Thymus (tissue), 11 donors: ENCODE measurements at regions not wholly inside any gene's neighbourhood (a gene's known extent, or its start where the extent isn't known, plus 50 kb on each side); places are given as distances from the start of the nearest gene placed in this dataset.
"Not testable (repeated sequence)": the region's sequence is repeated elsewhere in the genome, so short reads cannot be mapped to it uniquely, and the experiment has no call there.

Experiments used
- DNase-seq, 9 donors: peaks; one replicate each; pipeline ENCODE4 v3.0.0-alpha.2; 2013; ENCODE audit warnings: low spot score in 9 of 9, low read depth in 6 of 9, missing footprints in 1 of 9
- H3K27ac ChIP-seq, 2 donors: one replicate each; pipeline ENCODE4 v1.5.1; 2013; ENCODE audit warnings: control low read depth in 1 of 2, low read depth in 1 of 2, low read length in 1 of 2, mild to moderate bottlenecking in 1 of 2, moderate library complexity in 1 of 2
- H3K27me3 ChIP-seq, 2 donors: one replicate each; pipeline ENCODE4 v1.5.1; 2013; ENCODE audit warnings: low read length in 1 of 2; ENCODE audit not compliant: control insufficient read depth in 2 of 2, insufficient read depth in 1 of 2
- H3K36me3 ChIP-seq, 2 donors: one replicate each; pipeline ENCODE4 v1.5.1; 2013; ENCODE audit warnings: low read length in 1 of 2, mild to moderate bottlenecking in 1 of 2, moderate library complexity in 1 of 2; ENCODE audit not compliant: control insufficient read depth in 2 of 2, insufficient read depth in 2 of 2
- H3K4me1 ChIP-seq, 2 donors: one replicate each; pipeline ENCODE4 v1.5.1; 2013; ENCODE audit warnings: low read length in 2 of 2; ENCODE audit not compliant: control insufficient read depth in 2 of 2, insufficient read depth in 2 of 2
- H3K4me3 ChIP-seq, 2 donors: one replicate each; pipeline ENCODE4 v1.5.1; 2013; ENCODE audit warnings: low read length in 2 of 2, control low read depth in 1 of 2, mild to moderate bottlenecking in 1 of 2
- H3K9me3 ChIP-seq, 2 donors: one replicate each; pipeline ENCODE4 v1.5.1; 2013; ENCODE audit warnings: low read length in 1 of 2, mild to moderate bottlenecking in 1 of 2; ENCODE audit not compliant: control insufficient read depth in 2 of 2, insufficient read depth in 1 of 2
- WGBS: extraction: QIAGEN DNeasy Blood & Tissue Kit; methylation state at CpG from one replicate; pipeline ENCODE4 v1.1.7; 2013; 5-methylcytosine and 5-hydroxymethylcytosine counted together
- donor health status: healthy.

DNA sequence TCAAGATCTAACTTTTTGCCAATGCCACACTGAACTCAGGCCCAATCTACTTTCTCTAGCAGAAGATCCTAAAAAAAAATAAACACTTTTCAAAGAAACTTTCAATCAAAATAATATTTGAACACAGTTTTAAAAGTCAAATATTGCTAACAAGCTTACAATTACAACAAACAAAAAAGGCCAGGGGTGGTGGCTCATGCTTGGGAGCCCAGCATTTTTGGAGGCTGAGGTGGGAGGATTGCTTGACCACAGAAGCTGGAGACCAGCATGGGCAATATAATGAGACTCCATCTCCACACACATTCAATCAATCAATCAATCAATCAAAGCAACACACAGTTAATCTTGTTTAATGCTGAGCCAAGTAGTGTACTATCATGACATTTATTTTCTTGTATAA is 149.2 kb downstream of the CYP26A1 start:
- no peak overlapping the region for H3K27ac ChIP-seq
- H3K4me1 ChIP-seq = no peaks in the 10 kb centered on the region
- H3K9me3 ChIP-seq = no peaks in the 10 kb centered on the region
- no peak overlapping the region for H3K4me3 ChIP-seq
- no peak for DNase-seq
- H3K36me3 ChIP-seq = no peaks in the 10 kb centered on the region
- H3K27me3 ChIP-seq = no peaks in the 10 kb centered on the region

- no peak overlapping the region for H3K4me3 ChIP-seq
- no peak for DNase-seq
- H3K4me1 ChIP-seq = no peaks in the 10 kb centered on the region
- 92% methylated on average over 3 of the region's 3 CpGs for WGBS
- no peaks in the 10 kb centered on the region for H3K9me3 ChIP-seq
- no peaks in the 10 kb centered on the region for H3K36me3 ChIP-seq
- no peak overlapping the region for H3K27ac ChIP-seq
- no peaks in the 10 kb centered on the region for H3K27me3 ChIP-seq
Measured at GRCh38 chr10:93223336-93223735, 149.6 kb downstream of the CYP26A1 start.

DNA sequence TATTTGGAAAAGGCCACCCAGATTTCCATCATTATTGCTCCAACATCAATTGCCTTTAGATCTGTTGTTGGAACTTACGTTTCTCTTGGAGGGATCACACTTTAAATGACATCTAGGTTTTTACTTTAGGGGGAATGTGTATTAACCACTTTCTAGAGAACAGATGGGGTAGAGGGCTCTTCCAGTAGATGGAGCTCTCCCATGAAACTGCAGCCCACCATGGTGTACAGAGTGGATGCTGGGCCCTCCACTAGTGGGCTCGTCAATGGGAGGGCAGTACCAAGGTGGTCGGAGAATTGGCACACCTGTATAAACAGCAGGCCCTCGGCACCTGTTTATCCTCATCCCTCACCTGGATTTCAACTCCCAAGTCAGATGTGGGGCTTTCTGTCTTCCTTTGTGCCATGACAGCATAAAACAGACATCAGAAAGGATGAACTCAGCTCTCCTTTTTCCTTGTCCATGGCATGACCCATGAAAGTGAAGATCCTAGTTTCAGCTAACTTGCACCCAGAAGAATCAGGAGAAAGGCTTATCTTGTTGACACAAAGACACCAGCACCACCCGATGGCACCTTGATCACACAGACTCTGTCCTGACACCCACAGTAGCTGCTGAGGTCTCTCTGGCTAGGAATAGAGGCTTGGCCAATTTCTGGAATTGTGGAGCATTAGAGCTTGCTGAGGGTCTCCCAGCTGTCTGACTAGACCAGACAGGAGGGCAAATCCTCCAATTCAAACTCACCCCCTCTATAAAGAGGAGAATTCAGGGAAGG is 150.5 kb downstream of the CYP26A1 start:
- 96% methylated on average over 5 of the region's 5 CpGs for WGBS
- no peak for DNase-seq

GRCh38 chr10:93225938-93226337 is 152.2 kb downstream of the CYP26A1 start:
- DNase-seq = no peak
- no peaks in the 10 kb centered on the region for H3K9me3 ChIP-seq
- H3K4me1 ChIP-seq = no peaks in the 10 kb centered on the region
- H3K36me3 ChIP-seq = no peaks in the 10 kb centered on the region
- H3K27me3 ChIP-seq = no peaks in the 10 kb centered on the region
- no peak overlapping the region for H3K27ac ChIP-seq
- no peak overlapping the region for H3K4me3 ChIP-seq
- WGBS = 77% methylated on average over 6 of the region's 6 CpGs

More for the DNA sequence above, 150.5 kb downstream of the CYP26A1 start:
- no peaks in the 10 kb centered on the region for H3K9me3 ChIP-seq
- H3K27me3 ChIP-seq = no peaks in the 10 kb centered on the region
- H3K36me3 ChIP-seq = no peaks in the 10 kb centered on the region
- H3K4me1 ChIP-seq = no peaks in the 10 kb centered on the region
- no peak overlapping the region for H3K4me3 ChIP-seq
- H3K27ac ChIP-seq = no peak overlapping the region

GRCh38 chr10:93226619-93227018 is 152.9 kb downstream of the CYP26A1 start:
- 97% methylated on average over 2 of the region's 2 CpGs for WGBS
- H3K4me3 ChIP-seq = no peak overlapping the region
- no peak overlapping the region for H3K27ac ChIP-seq
- no peaks in the 10 kb centered on the region for H3K4me1 ChIP-seq
- no peak for DNase-seq
- no peaks in the 10 kb centered on the region for H3K27me3 ChIP-seq
- no peaks in the 10 kb centered on the region for H3K9me3 ChIP-seq
- H3K36me3 ChIP-seq = no peaks in the 10 kb centered on the region

DNA sequence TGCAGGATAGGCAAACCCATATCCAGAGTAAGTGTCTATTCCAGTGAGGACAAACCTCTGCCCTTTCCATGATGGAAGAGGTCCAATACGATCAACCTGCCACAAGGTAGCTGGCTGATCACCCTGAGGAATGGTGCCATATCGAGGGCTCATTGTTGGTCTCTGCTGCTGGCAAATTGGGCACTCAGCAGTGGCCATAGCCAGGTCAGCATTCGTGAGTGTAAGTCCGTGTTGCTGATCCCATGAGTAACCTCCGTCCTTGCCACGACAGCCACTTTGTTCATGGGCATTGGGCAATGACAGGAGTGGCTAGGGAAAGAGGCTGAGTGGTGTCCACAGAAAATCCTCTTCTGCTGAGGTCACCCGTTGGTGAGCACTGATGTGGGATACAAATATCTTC is 156.9 kb downstream of the CYP26A1 start:
- not testable (repeated sequence) for H3K4me1 ChIP-seq, H3K9me3 ChIP-seq, H3K27me3 ChIP-seq, H3K4me3 ChIP-seq, H3K36me3 ChIP-seq, DNase-seq, H3K27ac ChIP-seq
- 97% methylated on average over 7 of the region's 7 CpGs for WGBS

DNA sequence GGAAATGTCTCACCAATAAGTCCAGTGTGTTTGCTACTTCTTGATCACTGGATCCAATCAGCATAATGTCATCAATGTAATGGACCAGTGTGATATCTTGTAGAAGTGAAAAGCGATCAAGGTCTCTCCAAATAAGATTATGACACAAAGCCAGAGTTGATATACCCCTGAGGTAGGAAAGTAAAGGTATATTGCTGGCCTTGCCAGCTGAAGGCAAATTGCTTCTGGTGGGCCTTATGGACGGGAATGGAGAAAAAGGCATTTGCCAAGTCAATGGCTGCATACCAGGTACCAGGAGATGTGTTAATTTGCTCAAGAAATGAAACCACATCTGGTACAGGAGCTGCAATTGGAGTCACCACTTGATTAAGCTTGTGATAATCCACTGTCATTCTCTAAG is 158.5 kb downstream of the CYP26A1 start:
- not testable (repeated sequence) for H3K4me1 ChIP-seq, DNase-seq, H3K27me3 ChIP-seq, H3K27ac ChIP-seq, H3K4me3 ChIP-seq, H3K9me3 ChIP-seq, H3K36me3 ChIP-seq
- WGBS = 93% methylated on average over 2 of the region's 2 CpGs

GRCh38 chr10:93234940-93235339 is 161.2 kb downstream of the CYP26A1 start:
- H3K36me3 ChIP-seq, H3K4me1 ChIP-seq, H3K27me3 ChIP-seq, DNase-seq, H3K4me3 ChIP-seq, H3K9me3 ChIP-seq, H3K27ac ChIP-seq: not testable (repeated sequence)
- WGBS = 94% methylated on average over 4 of the region's 4 CpGs

GRCh38 chr10:93235686-93236085 is 162.0 kb downstream of the CYP26A1 start:
- Histone ChIP-seq H3K9me3 (no peaks in the 10 kb centered on the region), H3K36me3 (no peaks in the 10 kb centered on the region), H3K4me1 (no peaks in the 10 kb centered on the region), H3K27me3 (no peaks in the 10 kb centered on the region), H3K27ac (no peak overlapping the region), H3K4me3 (no peak overlapping the region)
- DNase-seq = no peak
- WGBS = 88% methylated on average over 3 of the region's 3 CpGs
